ENCODE measurements at regions not wholly inside any gene's neighbourhood (a gene's known extent, or its start where the extent isn't known, plus 50 kb on each side); places are given as distances from the start of the nearest gene placed in this dataset.
A peak's percentile ranks its signal among the peaks of the same experiment; 100 is the strongest.

DNA sequence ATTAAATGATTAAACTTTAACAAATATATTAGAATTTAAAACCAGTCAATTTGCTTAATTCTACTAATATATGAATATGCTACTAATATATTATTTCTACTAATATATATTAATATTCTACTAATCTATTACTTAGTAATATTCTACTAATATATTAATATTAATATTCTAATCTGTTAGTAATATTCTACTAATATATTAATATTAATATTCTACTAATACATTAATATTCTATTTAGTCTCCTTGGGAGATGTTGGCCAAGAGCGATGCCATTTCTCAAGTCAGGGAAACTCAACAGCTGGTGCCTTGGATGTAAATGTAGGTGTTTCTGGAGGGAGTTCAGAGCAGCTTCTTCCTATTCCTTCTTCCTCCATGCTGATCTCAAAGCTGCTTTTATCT, 259.2 kb upstream of the TMTC4 start:
- no peak for DNase-seq

DNA sequence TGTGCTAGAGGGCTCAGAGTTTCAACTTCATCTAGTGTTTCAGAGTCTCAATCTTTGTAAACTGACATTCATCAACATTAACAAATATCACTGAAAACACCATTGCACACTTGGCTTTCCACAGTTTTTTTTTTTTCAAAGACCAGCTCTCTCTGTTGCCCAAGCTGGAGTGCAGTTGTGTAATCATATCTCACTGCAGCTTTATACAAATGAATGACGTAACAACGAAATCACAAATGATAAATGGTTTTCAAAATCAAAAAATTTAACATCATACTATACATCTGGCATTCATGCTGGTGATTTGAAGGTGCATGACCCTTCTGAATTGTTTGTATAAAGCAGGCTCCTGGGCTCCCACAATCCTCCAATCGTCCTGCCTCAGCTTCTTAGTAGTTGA, 248.0 kb upstream of the TMTC4 start:
- no peak for DNase-seq

DNA sequence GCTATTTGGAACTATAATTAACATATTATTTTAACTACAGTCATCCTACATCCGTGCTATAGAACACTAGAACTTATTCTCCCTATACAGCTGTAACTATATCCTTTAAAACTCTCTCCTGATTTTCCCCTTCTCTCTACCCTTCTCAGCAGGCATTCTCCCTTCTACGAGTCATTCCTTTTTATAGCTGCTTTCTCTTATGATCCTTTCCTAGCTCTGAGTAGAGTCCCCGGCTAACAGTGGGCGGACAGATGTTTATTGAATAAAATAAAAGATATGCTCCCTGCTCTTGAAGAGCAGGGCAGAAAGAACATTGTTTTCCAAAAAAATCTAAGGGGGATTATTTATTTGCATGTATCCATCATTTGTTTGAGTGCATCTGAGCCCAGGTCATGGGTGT, 246.5 kb upstream of the TMTC4 start:
- DNase-seq: no peak

DNA sequence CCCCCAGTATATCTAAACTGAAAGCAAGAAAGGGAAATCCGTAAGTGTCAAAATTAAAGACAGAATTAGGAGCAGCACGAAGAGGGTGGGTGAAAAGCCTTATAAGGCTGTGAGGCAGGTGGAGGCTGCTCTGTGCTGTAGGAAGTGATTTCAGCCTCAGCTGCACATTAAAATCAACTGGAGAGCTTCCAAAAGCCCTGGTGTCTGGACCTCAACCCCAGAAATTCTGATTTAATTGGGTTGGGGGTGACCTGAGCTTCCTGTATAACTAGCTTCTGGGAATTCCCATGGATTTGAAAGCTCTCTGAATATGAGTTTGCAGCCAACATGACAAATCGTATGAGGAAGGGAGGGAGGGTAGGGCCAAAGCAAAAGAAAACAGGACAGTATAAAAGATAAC, 242.4 kb upstream of the TMTC4 start:
- no peak for DNase-seq

DNA sequence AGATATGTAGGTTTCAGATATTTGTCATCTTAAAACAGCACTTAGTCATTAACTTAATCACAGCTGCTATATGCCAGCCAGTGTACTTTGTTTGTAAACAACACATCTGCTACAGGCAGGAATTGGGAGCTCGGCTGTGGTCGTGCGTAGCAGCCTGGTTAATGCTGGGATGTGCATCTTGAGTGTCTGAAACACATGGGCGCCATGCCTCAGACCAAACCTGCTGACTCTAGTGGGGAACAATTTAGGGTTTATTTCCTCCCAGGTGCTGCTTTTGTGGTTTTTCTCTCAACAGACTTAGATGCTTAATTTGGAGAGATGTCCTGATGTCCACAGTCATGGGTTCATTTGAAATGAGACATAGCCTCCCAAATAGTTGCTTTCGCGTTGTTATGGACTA, 238.5 kb upstream of the TMTC4 start:
- DNase-seq: no peak

DNA sequence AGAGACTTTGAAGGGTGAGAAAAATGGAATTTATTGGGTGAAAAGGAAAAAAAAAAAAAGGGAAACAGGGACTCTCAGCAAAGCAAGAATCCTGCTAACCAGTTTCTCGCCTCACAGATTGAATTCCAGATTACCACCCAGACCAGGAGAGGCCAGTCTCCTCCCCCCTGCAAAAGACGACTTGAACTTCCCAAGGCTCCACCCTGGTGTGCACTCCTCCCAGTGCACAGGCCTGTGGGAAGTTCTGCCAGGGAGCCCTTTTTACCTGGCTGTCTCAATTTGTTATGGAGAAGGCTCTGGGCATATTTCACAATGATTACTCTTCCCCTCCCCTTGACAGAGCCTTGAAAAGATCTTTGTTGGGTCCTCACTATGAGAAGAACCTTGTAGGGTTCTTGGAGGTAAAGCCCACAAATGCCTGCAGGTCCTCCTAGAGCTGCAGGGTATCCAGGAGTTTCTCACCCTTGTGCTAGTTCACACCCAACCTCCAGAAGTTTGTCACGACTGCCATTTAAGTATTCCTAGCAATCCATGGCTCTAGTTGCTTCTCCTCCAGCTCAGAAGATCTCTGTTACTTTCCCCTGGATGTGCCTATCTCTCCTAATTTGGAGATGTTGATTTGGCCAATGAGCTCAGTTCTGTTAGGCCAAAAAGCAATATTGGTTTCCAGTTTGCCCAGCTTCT, 229.8 kb upstream of the TMTC4 start:
- no peak for DNase-seq

DNA sequence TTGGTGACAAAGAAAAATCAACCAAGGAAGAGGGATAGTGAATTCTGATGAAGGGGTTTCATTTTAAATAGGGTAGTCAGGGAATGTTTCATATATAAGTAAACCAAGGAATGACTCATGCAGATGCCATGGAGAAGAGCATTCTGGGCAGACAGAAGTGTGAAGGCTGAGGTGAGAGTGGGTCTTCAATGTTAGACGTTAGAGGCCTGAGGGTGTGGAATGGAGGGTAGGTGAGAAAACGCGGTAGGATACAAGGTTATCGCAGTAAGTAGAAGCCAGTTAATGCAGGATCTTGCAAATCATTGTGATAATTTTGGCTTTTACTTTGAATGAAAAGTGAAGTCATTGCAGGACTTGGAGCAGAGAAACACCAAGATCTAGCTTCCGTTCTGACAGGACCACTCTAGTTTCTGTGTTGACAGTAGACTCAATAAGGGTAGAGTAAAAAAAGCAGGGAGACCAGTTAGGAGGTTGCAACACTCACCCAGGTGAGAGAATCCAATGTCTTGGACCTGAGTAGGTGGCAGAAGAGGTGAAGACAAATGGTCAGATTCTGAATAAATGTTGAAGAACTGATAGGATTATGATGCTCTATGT, 225.2 kb upstream of the TMTC4 start:
- no peak for DNase-seq

DNA sequence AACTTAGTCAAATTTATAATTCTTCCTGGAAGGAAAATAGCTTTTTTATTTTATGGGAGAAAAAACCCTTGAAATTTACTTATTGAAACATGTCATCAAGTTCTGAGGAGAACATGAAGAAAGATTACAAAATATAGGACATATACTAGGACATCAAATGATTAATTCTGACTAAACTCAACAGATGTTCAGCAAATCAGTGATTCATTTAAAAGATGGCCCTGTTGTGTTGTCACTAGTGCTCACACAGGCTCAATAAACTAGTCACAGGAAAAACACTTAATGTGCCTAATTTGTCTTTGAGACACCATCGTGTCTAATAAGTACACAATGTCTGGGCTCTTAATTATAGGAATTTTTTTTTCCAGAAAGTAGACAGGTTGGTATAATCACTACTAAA, 223.8 kb upstream of the TMTC4 start:
- DNase-seq: no peak

DNA sequence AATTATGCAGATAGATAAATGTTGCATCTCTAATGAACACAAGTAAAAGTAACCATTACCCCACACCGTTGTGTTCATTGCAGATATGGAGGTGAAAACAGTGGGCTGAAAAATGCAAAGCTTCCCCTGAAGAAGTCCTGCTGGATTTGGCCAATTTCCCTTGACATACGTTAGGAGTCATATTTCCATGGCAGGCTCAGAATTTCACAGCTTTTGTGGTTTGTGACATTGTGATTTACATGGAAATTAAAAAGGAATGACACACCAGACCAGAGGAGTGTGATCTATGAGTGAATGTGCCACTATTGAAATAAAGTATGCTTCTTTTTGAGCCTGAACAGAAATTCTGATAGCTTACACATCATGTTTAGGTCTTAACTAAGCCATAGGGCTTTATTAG, 221.1 kb upstream of the TMTC4 start:
- DNase-seq: no peak

DNA sequence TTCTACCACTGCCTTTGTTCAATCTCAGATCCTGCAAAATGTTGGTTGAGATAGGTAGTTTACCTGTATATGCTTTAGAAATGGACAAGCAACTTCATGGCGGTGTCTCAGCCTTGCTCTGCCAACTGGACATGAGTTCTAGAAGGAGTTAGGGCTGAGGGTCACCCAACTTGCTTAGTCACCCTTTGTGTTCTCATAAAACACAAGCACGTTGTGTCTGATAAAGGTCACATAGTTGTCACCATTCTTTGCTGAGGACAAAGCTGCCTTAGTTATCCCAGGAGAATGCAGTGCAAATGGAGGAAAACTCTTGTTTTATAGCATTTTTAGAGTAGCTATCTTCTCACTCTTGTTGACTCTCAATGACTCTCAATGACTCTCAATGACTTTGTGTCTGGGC, 218.4 kb upstream of the TMTC4 start:
- no peak for DNase-seq

DNA sequence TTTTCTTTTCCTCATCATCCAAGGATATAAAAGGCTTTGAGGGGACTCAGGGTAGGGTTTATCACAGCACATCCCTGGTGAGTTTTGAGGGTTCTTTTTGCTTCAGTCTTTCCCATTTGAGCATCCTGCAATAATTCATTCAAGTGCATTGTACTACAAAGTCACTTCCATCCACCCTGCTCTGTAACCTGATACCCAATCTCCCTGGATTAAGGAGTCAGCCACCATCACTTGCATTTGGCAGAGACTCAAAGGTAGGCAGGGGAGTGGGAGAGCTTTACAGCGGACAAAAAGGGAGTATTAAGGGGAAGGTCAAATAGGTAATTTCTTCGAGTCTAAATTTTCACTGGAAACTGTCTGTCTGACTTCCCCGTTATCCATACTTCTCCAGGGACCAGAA, 216.1 kb upstream of the TMTC4 start:
- no peak for DNase-seq

DNA sequence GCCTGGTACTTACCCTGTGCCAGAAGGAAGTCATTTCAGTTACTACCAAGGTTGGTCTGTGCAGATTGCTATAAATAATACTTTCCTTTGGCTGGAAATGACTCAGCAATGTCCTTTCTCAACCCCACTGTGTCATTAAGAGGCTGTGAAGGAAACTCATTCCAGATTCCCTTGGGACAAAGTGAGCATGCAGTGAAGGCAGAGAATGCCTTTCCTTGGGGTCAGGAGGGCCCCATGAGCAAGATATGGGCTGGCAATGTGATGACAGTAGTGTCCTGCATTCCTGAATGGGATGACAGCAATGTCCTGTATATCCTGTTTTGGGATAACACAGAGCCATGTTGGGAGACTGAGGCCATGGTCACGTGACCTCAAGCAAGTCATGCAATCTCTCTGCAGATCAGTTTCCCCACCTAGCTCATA, 213.1 kb upstream of the TMTC4 start:
- no peak for DNase-seq

DNA sequence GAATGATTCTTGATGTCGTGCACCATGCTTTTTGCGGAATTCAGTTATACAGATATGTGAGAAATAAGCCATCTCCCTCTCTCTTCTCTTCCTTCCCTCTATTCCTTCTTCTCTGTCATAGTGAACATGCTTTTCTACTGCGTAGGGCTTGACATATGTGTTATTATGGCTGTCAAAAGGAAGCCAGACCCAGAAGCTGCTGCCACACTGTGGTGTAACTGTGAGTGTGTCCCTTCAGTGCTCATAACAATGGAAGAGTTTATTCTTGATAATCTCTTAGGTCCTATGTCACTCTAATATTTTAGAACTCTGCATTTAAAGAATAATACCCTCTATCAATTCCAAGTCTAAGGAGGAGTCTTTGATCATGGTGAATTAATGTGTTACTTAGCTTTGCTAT, 208.9 kb upstream of the TMTC4 start:
- DNase-seq: peak; percentile 2

DNA sequence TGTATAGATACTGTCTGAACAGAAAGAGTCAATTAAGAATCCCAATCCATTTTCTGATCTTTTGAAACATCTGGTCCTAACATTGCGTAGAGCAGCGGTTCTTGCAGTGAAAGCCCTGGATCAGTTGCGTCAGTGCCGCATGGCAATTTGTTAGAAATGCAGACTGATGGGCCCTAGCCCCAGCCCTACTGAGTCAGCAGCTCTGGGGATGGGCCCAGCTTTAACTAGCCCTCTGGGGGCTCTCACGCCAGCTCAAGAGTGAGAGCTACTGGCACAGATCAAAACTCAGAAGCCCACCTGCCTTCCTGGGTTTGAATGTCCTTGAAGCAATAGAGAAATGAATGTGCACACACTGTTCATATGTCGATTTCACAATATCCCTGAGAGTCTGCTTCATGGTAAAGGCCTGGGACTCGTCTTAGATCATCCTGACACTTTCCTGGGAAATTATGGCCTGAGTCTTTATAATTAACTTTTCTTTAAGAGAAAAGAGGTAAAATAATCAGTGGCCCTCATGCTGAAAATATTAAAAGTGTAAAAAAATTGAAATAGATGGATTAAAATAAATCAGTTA, 206.8 kb upstream of the TMTC4 start:
- no peak for DNase-seq

DNA sequence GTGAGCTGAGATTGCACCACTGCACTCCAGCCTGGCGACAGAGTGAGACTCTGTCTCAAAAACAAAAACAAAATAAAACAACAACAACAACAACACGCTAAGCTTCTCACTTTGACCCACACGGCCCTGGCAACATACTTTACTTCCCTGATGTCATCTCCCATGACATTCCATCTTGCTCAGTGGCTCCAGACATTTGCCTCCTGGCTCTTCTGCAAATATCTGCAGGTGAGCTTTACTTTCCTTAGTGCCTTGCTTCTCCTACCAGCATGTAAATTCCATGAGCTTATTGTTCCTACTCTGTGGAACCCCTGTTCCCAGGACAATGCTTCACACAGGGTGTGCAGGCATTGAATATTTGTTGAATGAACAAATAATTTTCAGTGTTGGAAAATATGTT, 205.6 kb upstream of the TMTC4 start:
- no peak for DNase-seq

DNA sequence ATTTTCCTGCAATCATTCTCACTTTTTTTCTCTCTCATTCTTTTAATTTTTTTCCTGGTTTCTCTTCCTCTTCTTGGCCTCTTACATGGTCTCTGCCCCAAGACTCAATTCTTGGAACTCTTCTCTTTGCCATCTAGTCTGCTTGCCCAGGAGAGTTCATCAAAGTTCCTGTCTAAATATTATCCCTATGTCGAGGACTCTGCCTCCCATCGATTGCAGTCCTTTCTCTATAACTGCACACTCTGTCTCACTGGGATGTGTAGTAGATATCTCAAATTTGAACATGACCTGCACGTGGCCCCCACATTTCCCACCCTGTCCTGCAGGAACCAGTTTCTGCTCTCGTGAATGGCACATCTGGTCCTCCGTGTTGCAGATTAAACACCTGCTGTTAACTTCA, 204.7 kb upstream of the TMTC4 start:
- DNase-seq: no peak

DNA sequence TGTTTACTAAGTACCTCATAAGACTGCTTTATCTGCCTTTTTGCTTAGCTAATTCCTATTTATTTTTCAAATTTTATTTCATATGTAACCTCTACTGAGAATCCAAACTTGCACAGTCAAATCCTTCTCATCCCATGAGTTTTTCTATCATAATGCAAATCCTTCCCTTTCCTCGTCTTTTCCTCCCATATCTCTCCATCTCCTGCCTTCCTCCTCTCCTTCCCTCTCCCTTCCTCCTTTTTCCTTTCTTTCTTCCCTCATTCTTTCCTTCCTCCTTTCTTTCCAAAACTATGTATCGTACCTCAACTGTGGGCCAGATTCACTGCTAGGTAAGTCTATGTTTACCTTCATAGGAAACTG, 201.4 kb upstream of the TMTC4 start:
- no peak for DNase-seq

DNA sequence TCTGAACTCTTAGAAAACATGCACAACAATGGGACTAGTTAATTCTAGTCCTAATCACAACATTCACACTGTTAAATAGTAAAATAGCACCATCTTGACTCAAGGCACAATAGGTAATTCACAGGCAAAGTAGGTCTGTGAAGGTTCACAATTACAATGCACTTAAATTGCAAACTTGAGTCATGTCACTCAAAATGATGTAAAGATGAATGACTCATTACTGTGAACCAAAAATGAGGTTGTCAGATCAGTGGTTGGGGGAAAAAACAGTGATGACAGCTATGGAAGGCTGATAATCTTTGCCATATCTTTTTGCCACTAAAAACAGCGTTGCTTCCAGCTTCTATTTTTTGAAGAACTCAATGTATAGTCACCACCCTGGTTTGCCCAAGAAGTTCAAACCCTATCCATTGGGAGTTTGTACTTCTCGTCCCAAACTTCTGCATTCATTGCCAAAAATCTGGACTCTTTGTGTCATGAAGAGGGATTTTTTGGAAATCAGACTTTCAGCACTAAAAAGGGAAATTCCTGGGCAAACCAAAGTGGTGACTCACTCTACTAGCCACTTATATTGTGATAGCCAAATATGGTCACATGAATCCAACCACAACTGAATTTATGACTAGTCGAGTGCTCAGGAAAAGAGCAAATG, 200.9 kb upstream of the TMTC4 start:
- DNase-seq: no peak

DNA sequence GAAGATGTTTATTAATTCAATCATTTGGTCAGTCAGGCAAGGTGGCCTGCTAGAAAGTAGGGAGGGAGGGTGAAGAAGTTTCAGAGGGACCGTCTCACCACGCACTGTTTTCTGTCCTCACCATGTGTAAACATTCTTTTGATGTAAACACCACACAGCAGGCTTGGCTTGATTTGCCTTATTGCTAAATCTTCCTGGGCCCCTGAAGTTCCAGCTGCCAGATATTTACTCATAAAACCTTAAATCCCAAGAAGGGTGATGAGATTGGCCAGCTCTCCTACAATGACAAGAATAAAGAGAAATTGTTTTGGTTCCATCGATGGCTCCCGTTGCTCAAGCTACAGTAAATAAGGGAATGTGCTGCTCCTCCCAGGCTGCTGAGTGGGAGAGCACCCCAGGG, 198.2 kb upstream of the TMTC4 start:
- DNase-seq: no peak

DNA sequence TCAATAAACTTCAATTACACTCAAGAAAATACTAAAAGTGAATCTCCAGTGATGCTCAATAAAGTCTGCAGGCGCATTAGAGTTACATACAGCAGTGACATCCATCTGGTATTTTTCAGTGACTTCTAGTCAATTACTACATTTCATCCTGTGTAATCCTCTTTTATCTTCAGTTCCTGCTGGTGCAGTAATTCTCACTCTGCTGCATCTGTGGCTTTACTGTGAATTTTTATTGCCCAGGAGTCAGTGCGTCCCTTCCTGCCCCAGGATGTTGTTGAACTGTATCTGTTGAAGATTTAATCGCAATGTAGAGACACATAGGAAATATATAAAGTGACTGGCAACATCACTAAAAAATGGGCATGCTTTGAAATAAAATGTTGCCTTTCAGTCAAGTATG, 196.3 kb upstream of the TMTC4 start:
- DNase-seq: no peak

DNA sequence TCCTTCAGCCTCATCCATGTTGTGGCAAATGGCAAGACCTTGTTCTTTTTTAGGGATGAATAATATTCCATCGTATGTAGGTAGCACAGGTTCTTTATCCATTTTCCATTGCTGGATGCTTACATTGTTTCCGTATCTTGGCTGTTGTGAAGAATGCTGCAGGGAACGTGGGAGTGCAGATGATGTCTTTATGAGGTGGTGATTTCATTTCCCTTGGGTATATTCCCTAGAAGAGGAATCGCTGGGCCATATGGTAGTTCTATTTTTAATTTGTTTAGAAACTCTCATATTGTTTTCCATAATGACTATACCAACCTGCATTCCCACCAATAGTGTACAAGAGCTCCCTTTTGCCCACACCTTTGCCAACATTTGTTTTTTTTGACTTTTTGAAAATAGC, 186.3 kb upstream of the TMTC4 start:
- no peak for DNase-seq

DNA sequence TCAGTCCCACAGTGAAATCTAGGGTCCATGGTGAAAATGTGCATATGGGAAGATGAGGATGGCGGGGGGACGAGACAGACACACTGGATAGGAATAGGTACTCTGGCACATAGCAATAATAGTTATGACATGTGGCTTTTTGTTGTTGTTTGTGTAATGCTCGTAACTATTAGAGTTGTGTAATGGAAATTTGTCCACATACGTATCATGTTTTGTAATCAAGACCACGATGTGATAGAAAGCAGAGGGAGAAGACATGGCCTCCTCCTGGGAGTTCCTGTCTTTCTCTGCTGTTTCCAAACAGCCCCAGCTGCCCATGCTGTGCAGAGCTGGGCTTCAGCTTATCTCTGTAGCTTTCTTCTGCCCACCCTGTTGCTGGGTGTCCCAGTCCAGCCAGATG, 185.3 kb upstream of the TMTC4 start:
- no peak for DNase-seq

DNA sequence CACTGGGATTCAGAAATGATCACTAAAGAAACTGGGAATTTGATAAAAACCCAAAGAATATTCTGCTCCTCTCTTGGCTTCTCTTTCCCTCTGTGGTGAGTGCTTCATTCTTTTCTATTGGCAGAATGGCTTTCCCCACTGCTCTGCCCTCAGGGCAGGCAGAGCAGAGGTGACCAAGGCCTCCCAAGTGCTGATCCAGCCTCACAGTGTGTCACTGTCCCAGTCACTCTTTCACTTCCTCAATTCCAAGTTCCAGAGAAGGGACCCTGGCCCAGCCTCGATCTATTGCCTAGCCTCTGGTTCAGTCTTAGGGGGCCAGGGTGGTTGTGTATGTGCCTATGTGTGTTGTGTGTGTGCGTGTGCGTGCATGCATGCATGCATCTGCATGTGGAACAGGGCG, 180.6 kb upstream of the TMTC4 start:
- no peak for DNase-seq

DNA sequence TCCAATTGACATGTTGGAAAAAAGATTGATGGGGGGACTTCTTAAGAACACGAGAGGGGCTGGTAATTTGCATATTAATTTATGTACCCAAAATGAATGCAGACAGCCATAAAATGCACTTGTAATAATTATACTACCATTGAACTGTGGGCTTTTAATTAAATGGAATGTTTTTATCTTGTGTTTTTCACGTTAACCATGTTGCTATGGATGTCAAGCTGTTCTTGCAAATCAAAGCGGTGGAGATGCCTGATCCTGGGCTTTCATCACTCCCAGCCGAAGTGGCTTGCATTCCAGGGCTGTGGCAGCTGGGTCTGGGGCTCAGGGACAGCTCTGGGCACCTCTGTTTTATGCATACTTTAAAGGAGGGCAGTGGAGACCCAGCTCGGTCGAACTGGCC, 179.4 kb upstream of the TMTC4 start:
- no peak for DNase-seq

DNA sequence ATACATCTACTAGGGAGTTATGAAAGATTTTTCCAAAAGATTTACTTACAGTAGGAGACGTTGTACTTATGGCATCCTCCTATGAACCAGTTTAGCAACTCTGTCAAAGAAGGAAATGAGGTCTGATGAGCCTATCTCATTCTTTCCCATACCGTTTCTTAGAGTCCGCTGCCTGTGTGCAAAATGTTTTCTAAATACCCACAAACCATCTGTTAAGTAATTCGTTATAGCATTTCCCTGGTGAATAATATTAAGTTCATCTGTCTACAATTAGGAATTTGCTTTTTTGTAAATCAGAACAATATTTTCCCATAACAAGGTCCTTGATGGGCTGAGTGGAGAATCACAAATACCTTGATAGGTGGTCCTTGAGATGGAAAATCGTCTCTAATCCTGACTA, 178.8 kb upstream of the TMTC4 start:
- DNase-seq: no peak

Data from NCI-H510A treated with DMSO at 0.1 percent for 48 hours (cell line).